Common myeloid progenitor, CD34-positive (primary cell): ENCODE measurements at regions not wholly inside any gene's neighbourhood (a gene's known extent, or its start where the extent isn't known, plus 50 kb on each side); places are given as distances from the start of the nearest gene placed in this dataset.
"Not testable (repeated sequence)": the region's sequence is repeated elsewhere in the genome, so short reads cannot be mapped to it uniquely, and the experiment has no call there.

Experiments used
- CTCF ChIA-PET: fragments of 350-600 bp; sonication (Branson Sonifier 250); formaldehyde crosslinking; loops from one replicate; lab custom pipeline; 2021; ENCODE audit warnings: antibody characterized with exemption; lab: Charles Lee
- POLR2A ChIA-PET: fragments of 350-600 bp; sonication (Branson Sonifier 250); formaldehyde crosslinking; loops from one replicate; lab custom pipeline; 2021; ENCODE audit warnings: antibody characterized with exemption; lab: Charles Lee
- DNase-seq, 3 donors: peaks; one replicate each; pipeline versions ENCODE4 v3.0.0 to v3.0.0-alpha.2; 2013
- H3K27ac ChIP-seq, 2 experiments: 1 replicate in 1 of 2; 2 replicates in 1 of 2; pipeline ENCODE4 v1.7.0; 2013; ENCODE audit warnings: inconsistent platforms in 2 of 2, low read length in 2 of 2, mild to moderate bottlenecking in 2 of 2, low read depth in 1 of 2, moderate library complexity in 1 of 2; ENCODE audit not compliant: severe bottlenecking in 2 of 2, insufficient read depth in 1 of 2, poor library complexity in 1 of 2
- H3K27me3 ChIP-seq, 5 experiments: replicated peaks in 2 of 5; 1 replicate in 3 of 5; 2 replicates in 2 of 5; pipeline versions ENCODE4 v1.6.1 to v1.7.0; 2013; ENCODE audit warnings: low read length in 4 of 5, mild to moderate bottlenecking in 2 of 5, moderate library complexity in 2 of 5, inconsistent platforms in 1 of 5; ENCODE audit not compliant: insufficient read depth in 5 of 5, control insufficient read depth in 4 of 5
- H3K36me3 ChIP-seq, 4 experiments: 1 replicate in 2 of 4; 2 replicates in 2 of 4; pipeline versions ENCODE4 v1.6.1 to v1.7.0; 2013; ENCODE audit warnings: low read length in 3 of 4, control low read depth in 1 of 4, mild to moderate bottlenecking in 1 of 4; ENCODE audit not compliant: control insufficient read depth in 4 of 4, insufficient read depth in 4 of 4
- H3K4me1 ChIP-seq, 4 experiments: 1 replicate in 3 of 4; 2 replicates in 1 of 4; pipeline versions ENCODE4 v1.6.1 to v1.7.1; 2013; ENCODE audit warnings: low read length in 3 of 4, mild to moderate bottlenecking in 3 of 4, control low read depth in 1 of 4, inconsistent platforms in 1 of 4, moderate library complexity in 1 of 4; ENCODE audit not compliant: control insufficient read depth in 4 of 4, insufficient read depth in 4 of 4; ENCODE audit errors: control extremely low read depth in 1 of 4
- H3K4me3 ChIP-seq, 7 experiments: 1 replicate in 4 of 7; 2 replicates in 3 of 7; pipeline versions ENCODE4 v1.5.1 to v1.7.0; 2013; ENCODE audit warnings: mild to moderate bottlenecking in 7 of 7, low read length in 6 of 7, moderate library complexity in 6 of 7, inconsistent platforms in 2 of 7, low read depth in 2 of 7, control low read depth in 1 of 7; ENCODE audit not compliant: insufficient read depth in 4 of 7, control insufficient read depth in 1 of 7; ENCODE audit errors: extremely low read depth in 1 of 7
- H3K9me3 ChIP-seq, 5 experiments: 1 replicate in 4 of 5; 2 replicates in 1 of 5; pipeline versions ENCODE4 v1.6.1 to v1.7.1; 2013; ENCODE audit warnings: low read length in 4 of 5, mild to moderate bottlenecking in 2 of 5, inconsistent platforms in 1 of 5, low read depth in 1 of 5, moderate library complexity in 1 of 5; ENCODE audit not compliant: control insufficient read depth in 4 of 5, insufficient read depth in 2 of 5; ENCODE audit errors: control extremely low read depth in 1 of 5
- WGBS: methylation state at CpG from one replicate; pipeline ENCODE4 v1.1.5; 2013; ENCODE audit not compliant: insufficient coverage; 5-methylcytosine and 5-hydroxymethylcytosine counted together

DNA sequence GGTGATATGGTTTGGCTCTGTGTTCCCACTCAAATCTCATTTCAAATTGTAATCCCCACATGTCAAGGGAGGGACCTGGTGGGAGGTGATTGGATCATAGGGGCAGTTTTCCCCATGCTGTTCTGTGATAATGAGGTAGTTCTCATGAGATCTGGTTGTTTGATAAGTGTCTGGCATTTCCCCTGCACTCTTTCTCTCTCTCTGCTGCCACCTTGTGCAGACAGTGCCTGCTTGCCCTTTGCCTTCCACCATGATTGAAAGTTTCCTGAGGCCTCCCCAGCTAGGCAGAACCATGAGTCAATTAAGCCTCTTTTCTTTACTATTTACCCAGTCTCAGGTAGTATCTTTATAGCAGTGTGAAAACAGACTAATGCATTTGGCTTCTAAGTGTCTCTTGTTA, 284.7 kb downstream of the ARPP21 start:
- CTCF ChIA-PET: interaction anchor here (1.7 kb wide), 1 partner anchor 15 kb away, joined by 6 read pairs; no protein-coding TSS in a partner anchor
- H3K4me1 ChIP-seq, POLR2A ChIA-PET, H3K27me3 ChIP-seq, H3K36me3 ChIP-seq, H3K27ac ChIP-seq, H3K4me3 ChIP-seq: not testable (repeated sequence)
- H3K9me3 ChIP-seq: peaks cover 0 to 11% (median 5%) of the 10 kb centered on the region in 5 experiments
- DNase-seq: peak; percentile 14 to 57 (median 47)

DNA sequence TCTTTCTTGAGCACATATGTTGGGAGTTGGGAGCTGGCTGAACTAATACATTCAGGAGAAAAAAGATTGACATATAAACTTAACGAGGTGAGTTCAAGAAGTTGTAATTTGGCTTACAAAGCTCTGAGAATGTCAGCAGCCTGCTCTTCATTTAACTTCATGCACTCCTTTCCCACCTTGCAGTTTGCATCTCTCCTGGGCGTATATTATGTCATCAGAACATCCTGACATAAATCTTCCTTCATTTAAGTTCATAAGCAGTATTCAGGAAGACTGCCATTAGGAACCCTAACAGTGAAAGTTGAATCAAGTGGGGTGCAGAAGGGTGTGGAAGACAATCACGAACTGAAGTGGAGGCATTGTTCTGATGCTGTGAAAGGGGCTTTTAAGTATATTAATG, 288.1 kb downstream of the ARPP21 start:
- 100% methylated on average over 1 of the region's 3 CpGs for WGBS
- CTCF ChIA-PET: no interaction called here
- Histone ChIP-seq H3K27ac (no peak overlapping the region), H3K36me3 (peaks cover 0 to 2% (median 0%) of the 10 kb centered on the region in 4 experiments), H3K27me3 (no peaks in the 10 kb centered on the region), H3K4me3 (no peak overlapping the region), H3K9me3 (peaks cover 0 to 2% (median 0%) of the 10 kb centered on the region in 5 experiments), H3K4me1 (no peaks in the 10 kb centered on the region)
- POLR2A ChIA-PET: no interaction called here
- no peak for DNase-seq

GRCh38 chr3:35929158-35929557, 289.8 kb downstream of the ARPP21 start:
- no peaks in the 10 kb centered on the region for H3K9me3 ChIP-seq
- H3K36me3 ChIP-seq: peaks cover 0 to 2% (median 0%) of the 10 kb centered on the region in 4 experiments
- ChIA-PET CTCF (no interaction called here), POLR2A (no interaction called here)
- H3K4me3 ChIP-seq: no peak overlapping the region
- no peak for DNase-seq
- peaks cover 0 to 5% (median 2%) of the 10 kb centered on the region in 4 experiments for H3K4me1 ChIP-seq
- H3K27ac ChIP-seq: no peak overlapping the region
- no CpG with 5 or more reads among the region's 3 CpGs for WGBS
- H3K27me3 ChIP-seq: no peaks in the 10 kb centered on the region

GRCh38 chr3:35931867-35932266, 292.5 kb downstream of the ARPP21 start:
- H3K4me3 ChIP-seq: no peak overlapping the region
- ChIA-PET CTCF (no interaction called here), POLR2A (no interaction called here)
- DNase-seq: no peak
- H3K27ac ChIP-seq: no peak overlapping the region
- H3K36me3 ChIP-seq: peaks cover 0 to 2% (median 0%) of the 10 kb centered on the region in 4 experiments
- H3K9me3 ChIP-seq: no peaks in the 10 kb centered on the region
- H3K4me1 ChIP-seq: peaks cover 0 to 5% (median 2%) of the 10 kb centered on the region in 4 experiments
- no peaks in the 10 kb centered on the region for H3K27me3 ChIP-seq
- no CpG with 5 or more reads among the region's 1 CpG for WGBS

DNA sequence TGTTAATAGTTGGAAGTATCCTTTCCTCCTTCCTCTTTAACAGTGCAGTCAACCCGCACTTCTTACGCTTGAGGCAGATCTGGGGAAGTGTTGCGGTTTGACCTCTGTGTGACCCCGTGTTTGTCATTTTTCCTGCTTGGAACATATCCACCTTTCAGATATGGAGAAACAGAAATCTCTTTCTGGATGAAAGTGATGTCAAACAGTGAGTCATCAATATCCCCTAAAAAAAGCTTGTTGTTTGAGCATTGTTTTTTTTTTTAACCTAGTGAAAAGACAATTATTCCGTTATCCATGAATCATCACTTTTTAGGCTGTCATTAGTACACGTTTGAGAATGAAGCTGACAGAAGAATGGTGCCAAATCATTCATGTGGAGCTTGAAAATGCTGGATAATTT, 293.7 kb downstream of the ARPP21 start:
- Histone ChIP-seq H3K36me3 (peaks cover 0 to 2% (median 0%) of the 10 kb centered on the region in 4 experiments), H3K27ac (no peak overlapping the region), H3K4me1 (peaks cover 0 to 5% (median 2%) of the 10 kb centered on the region in 4 experiments), H3K4me3 (no peak overlapping the region), H3K27me3 (no peaks in the 10 kb centered on the region), H3K9me3 (no peaks in the 10 kb centered on the region)
- DNase-seq: peak; percentile 39 to 68 (median 53)
- CTCF ChIA-PET: interaction anchor here (1.0 to 1.3 kb wide), 2 partner anchors 10 to 15 kb away, joined by 3 to 4 read pairs; no protein-coding TSS in a partner anchor
- POLR2A ChIA-PET: no interaction called here
- 8% methylated on average over 4 of the region's 6 CpGs for WGBS

- Histone ChIP-seq H3K36me3 (peaks cover 0 to 2% (median 0%) of the 10 kb centered on the region in 4 experiments), H3K4me3 (no peak overlapping the region), H3K9me3 (no peaks in the 10 kb centered on the region), H3K27me3 (no peaks in the 10 kb centered on the region), H3K27ac (no peak overlapping the region), H3K4me1 (peaks cover 0 to 5% (median 2%) of the 10 kb centered on the region in 4 experiments)
- no peak for DNase-seq
- CTCF ChIA-PET: no interaction called here
- POLR2A ChIA-PET: no interaction called here
These were observed 297.2 kb downstream of the ARPP21 start for GRCh38 chr3:35936571-35936970.

- no peaks in the 10 kb centered on the region for H3K27me3 ChIP-seq
- no peaks in the 10 kb centered on the region for H3K36me3 ChIP-seq
- CTCF ChIA-PET: no interaction called here
- POLR2A ChIA-PET: no interaction called here
- no peak overlapping the region for H3K27ac ChIP-seq
- no peaks in the 10 kb centered on the region for H3K4me1 ChIP-seq
- 100% methylated on average over 1 of the region's 2 CpGs for WGBS
- H3K4me3 ChIP-seq: no peak overlapping the region
- no peak for DNase-seq
- H3K9me3 ChIP-seq: no peaks in the 10 kb centered on the region
These were observed 305.8 kb downstream of the ARPP21 start for GRCh38 chr3:35944926-35945710.
